NB4 (cell line): ENCODE measurements at regions not wholly inside any gene's neighbourhood (a gene's known extent, or its start where the extent isn't known, plus 50 kb on each side); places are given as distances from the start of the nearest gene placed in this dataset.

ENCODE experiments used
- MYC ChIP-seq: IDR thresholded peaks from 2 replicates; pipeline ENCODE4 v1.6.1; 2011; ENCODE audit warnings: low read depth, low read length
- POLR2A ChIP-seq: IDR thresholded peaks from 2 replicates; pipeline ENCODE4 v1.6.1; 2011; ENCODE audit warnings: mild to moderate bottlenecking; ENCODE audit not compliant: insufficient read length; ENCODE audit errors: extremely low read depth
- TF ChIP-seq, protein P1 (sequence below): IDR thresholded peaks from one replicate; pipeline ENCODE4 v1.5.1; 2012; ENCODE audit warnings: low read depth, low read length

DNA sequence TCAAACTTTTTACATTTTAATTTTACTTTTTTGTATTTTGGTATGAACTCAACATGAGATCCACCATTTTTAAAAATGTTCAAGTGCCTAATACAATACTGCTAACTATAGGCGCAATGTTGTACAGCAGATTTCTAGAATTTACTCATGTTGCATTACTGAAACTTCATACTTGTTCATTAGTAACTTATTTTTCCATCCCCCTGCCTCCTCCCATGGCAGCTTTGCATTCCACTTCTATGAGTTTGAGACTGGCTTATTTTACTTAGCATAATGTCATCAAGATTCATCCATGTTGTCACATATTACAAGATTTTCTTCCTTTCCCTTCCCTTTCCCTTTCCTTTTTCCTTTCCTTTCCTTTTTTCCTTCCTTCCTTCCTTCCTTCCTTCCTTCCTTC lies 825.9 kb downstream of the SLC16A7 start:
- TF ChIP-seq POLR2A, result no peak
- TF ChIP-seq, protein P1, sequence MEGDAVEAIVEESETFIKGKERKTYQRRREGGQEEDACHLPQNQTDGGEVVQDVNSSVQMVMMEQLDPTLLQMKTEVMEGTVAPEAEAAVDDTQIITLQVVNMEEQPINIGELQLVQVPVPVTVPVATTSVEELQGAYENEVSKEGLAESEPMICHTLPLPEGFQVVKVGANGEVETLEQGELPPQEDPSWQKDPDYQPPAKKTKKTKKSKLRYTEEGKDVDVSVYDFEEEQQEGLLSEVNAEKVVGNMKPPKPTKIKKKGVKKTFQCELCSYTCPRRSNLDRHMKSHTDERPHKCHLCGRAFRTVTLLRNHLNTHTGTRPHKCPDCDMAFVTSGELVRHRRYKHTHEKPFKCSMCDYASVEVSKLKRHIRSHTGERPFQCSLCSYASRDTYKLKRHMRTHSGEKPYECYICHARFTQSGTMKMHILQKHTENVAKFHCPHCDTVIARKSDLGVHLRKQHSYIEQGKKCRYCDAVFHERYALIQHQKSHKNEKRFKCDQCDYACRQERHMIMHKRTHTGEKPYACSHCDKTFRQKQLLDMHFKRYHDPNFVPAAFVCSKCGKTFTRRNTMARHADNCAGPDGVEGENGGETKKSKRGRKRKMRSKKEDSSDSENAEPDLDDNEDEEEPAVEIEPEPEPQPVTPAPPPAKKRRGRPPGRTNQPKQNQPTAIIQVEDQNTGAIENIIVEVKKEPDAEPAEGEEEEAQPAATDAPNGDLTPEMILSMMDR, result no peak
- TF ChIP-seq MYC, result no peak
